ENCODE measurements at regions not wholly inside any gene's neighbourhood (a gene's known extent, or its start where the extent isn't known, plus 50 kb on each side); places are given as distances from the start of the nearest gene placed in this dataset.

GRCh38 chr15:47932951-47933641, 187.7 kb upstream of the SLC24A5 start:
- TF ChIP-seq CTCF (IDR thresholded peaks at IDR 0.05), result no peak
- TF ChIP-seq EP300 (IDR thresholded peaks at IDR 0.05), result no peak
